Osteocyte (in vitro differentiated cells): ENCODE measurements at regions not wholly inside any gene's neighbourhood (a gene's known extent, or its start where the extent isn't known, plus 50 kb on each side); places are given as distances from the start of the nearest gene placed in this dataset.
"Not testable (repeated sequence)": the region's sequence is repeated elsewhere in the genome, so short reads cannot be mapped to it uniquely, and the experiment has no call there.

Experiments used
- DNase-seq: peaks from one replicate; pipeline ENCODE4 v3.0.0; 2021; ENCODE audit warnings: mixed read lengths; ENCODE audit not compliant: unreplicated experiment; ENCODE audit errors: extremely low spot score
- H3K27ac Mint-ChIP-seq: one replicate; pipeline ENCODE4 v1.8.0; 2021; ENCODE audit warnings: mild to moderate bottlenecking, mixed read lengths; ENCODE audit not compliant: unreplicated experiment
- H3K27me3 Mint-ChIP-seq: one replicate; pipeline ENCODE4 v1.8.0; 2021; ENCODE audit warnings: mixed read lengths; ENCODE audit not compliant: unreplicated experiment
- H3K36me3 Mint-ChIP-seq: one replicate; pipeline ENCODE4 v1.8.0; 2021; ENCODE audit warnings: mixed read lengths; ENCODE audit not compliant: unreplicated experiment
- H3K4me1 Mint-ChIP-seq: one replicate; pipeline ENCODE4 v1.8.0; 2021; ENCODE audit warnings: mixed read lengths; ENCODE audit not compliant: unreplicated experiment
- H3K4me3 Mint-ChIP-seq: one replicate; pipeline ENCODE4 v1.8.0; 2021; ENCODE audit warnings: mild to moderate bottlenecking, moderate library complexity, mixed read lengths; ENCODE audit not compliant: unreplicated experiment
- H3K9me3 Mint-ChIP-seq: one replicate; pipeline ENCODE4 v1.8.0; 2021; ENCODE audit warnings: mixed read lengths; ENCODE audit not compliant: unreplicated experiment
- TF ChIP-seq, protein P1 (sequence below): fragments of 200-600 bp; sonication (generic); IDR thresholded peaks from 2 replicates; pipeline ENCODE4 v1.5.0; 2021; ENCODE audit warnings: antibody characterized with exemption, mild to moderate bottlenecking, moderate library complexity

GRCh38 chr7:110470420-110470819, 620.5 kb upstream of the LRRN3 start:
- H3K27me3 Mint-ChIP-seq, result peaks cover under 1% of the 10 kb centered on the region
- no peak for DNase-seq
- no peaks in the 10 kb centered on the region for H3K36me3 Mint-ChIP-seq
- no peaks in the 10 kb centered on the region for H3K4me1 Mint-ChIP-seq
- TF ChIP-seq, protein P1, sequence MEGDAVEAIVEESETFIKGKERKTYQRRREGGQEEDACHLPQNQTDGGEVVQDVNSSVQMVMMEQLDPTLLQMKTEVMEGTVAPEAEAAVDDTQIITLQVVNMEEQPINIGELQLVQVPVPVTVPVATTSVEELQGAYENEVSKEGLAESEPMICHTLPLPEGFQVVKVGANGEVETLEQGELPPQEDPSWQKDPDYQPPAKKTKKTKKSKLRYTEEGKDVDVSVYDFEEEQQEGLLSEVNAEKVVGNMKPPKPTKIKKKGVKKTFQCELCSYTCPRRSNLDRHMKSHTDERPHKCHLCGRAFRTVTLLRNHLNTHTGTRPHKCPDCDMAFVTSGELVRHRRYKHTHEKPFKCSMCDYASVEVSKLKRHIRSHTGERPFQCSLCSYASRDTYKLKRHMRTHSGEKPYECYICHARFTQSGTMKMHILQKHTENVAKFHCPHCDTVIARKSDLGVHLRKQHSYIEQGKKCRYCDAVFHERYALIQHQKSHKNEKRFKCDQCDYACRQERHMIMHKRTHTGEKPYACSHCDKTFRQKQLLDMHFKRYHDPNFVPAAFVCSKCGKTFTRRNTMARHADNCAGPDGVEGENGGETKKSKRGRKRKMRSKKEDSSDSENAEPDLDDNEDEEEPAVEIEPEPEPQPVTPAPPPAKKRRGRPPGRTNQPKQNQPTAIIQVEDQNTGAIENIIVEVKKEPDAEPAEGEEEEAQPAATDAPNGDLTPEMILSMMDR, result no peak
- H3K9me3 Mint-ChIP-seq, result peaks cover 3% of the 10 kb centered on the region
- H3K27ac Mint-ChIP-seq, result no peak overlapping the region
- H3K4me3 Mint-ChIP-seq, result no peak overlapping the region

DNA sequence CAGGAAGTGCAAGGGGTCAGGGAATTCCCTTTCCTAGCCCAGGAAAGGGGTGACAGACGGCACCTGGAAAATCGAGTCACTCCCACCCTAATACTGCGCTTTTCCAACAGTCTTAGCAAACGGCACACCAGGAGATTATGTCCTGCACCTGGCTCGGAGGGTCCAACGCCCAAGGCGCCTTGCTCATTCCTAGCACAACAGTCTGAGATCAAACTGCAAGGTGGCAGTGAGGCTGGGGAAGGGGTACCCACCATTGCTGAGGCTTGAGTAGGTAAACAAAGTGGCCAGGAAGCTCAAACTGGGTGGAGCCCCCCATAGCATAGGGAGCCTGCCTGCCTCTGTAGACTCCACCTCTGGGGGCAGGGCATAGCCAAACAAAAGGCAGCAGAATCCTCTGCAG, 618.5 kb upstream of the LRRN3 start:
- H3K27me3 Mint-ChIP-seq, H3K4me1 Mint-ChIP-seq, H3K4me3 Mint-ChIP-seq, DNase-seq, H3K9me3 Mint-ChIP-seq, H3K27ac Mint-ChIP-seq, H3K36me3 Mint-ChIP-seq: not testable (repeated sequence)

GRCh38 chr7:110480964-110481363, 610.0 kb upstream of the LRRN3 start:
- Mint-ChIP-seq H3K27ac (no peak overlapping the region), H3K27me3 (no peaks in the 10 kb centered on the region), H3K9me3 (peaks cover 19% of the 10 kb centered on the region), H3K4me3 (no peak overlapping the region), H3K36me3 (no peaks in the 10 kb centered on the region), H3K4me1 (no peaks in the 10 kb centered on the region)
- TF ChIP-seq, protein P1, result no peak
- no peak for DNase-seq

DNA sequence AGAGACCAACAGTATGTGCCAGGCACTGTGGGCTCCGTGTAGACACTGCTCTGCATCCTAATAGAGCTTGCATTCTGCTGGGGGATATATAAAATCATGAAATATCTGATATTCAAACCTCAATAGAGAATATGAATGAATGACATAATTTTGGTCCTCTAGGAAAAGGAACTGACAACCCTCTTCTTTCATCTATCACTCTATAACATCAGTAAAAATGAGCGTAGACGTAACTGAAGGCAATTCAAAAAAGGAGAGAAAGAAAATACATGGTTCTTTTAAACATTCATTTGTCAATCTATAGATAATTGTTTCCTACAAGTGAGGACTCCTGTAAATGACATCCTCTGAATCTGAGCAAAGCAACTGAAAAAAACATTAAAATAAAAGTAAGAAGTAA, 607.4 kb upstream of the LRRN3 start:
- no peaks in the 10 kb centered on the region for H3K4me1 Mint-ChIP-seq
- H3K27me3 Mint-ChIP-seq, result no peaks in the 10 kb centered on the region
- no peak for DNase-seq
- H3K27ac Mint-ChIP-seq, result no peak overlapping the region
- H3K36me3 Mint-ChIP-seq, result no peaks in the 10 kb centered on the region
- TF ChIP-seq, protein P1, result no peak
- H3K4me3 Mint-ChIP-seq, result no peak overlapping the region
- peaks cover 19% of the 10 kb centered on the region for H3K9me3 Mint-ChIP-seq

DNA sequence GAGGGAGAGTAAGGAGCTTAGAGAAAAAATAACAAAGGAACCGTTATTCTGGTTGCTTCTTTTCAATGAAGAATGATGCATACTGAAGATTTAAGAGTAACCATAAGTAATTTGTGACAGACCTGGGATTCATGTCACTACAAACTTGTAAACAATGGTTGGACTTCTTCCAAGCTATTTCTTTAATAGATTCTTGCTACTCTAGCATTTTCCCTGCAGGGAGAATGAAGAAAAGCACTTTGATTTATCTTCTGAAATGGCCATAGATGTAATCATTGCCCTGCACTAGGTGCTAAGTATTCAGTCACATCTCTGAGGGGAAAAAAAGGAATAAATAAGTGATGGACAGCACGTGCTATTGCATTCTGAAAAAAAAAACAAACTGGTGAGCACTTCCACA, 606.6 kb upstream of the LRRN3 start:
- H3K4me3 Mint-ChIP-seq, result no peak overlapping the region
- H3K27me3 Mint-ChIP-seq, result no peaks in the 10 kb centered on the region
- H3K36me3 Mint-ChIP-seq, result no peaks in the 10 kb centered on the region
- no peak for DNase-seq
- H3K4me1 Mint-ChIP-seq, result no peaks in the 10 kb centered on the region
- H3K27ac Mint-ChIP-seq, result no peak overlapping the region
- peaks cover 14% of the 10 kb centered on the region for H3K9me3 Mint-ChIP-seq
- TF ChIP-seq, protein P1, result no peak

GRCh38 chr7:110486549-110486948, 604.4 kb upstream of the LRRN3 start:
- H3K4me1 Mint-ChIP-seq, result no peaks in the 10 kb centered on the region
- TF ChIP-seq, protein P1, result no peak
- peaks cover 7% of the 10 kb centered on the region for H3K9me3 Mint-ChIP-seq
- H3K27me3 Mint-ChIP-seq, result no peaks in the 10 kb centered on the region
- H3K27ac Mint-ChIP-seq, result no peak overlapping the region
- no peaks in the 10 kb centered on the region for H3K36me3 Mint-ChIP-seq
- no peak overlapping the region for H3K4me3 Mint-ChIP-seq
- no peak for DNase-seq
